NAMALWA (cell line): ENCODE measurements at regions not wholly inside any gene's neighbourhood (a gene's known extent, or its start where the extent isn't known, plus 50 kb on each side); places are given as distances from the start of the nearest gene placed in this dataset.

Source experiments
- DNase-seq: peaks from one replicate; pipeline ENCODE4 v3.0.0-alpha.2; 2015; ENCODE audit warnings: low spot score

DNA sequence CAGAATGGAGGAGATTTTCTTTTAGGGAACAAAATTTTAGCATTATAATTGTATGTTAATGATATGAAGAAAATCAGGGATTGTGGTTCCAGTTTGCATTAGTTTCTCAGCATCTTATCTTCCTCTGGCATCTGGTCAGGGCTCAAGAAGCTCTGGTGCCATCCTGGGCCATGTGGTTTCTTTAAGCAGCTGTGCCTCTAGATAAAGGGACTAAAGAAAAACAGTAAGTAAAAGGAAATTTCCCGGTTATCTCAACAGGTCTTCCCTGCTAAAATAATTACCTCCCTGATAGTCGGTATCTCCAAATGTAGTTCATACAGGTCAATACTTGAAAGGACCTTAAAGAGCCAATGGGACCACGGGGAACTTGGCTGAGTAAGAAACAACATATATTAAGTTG, 375.1 kb upstream of the RBMS3 start:
- no peak for DNase-seq

DNA sequence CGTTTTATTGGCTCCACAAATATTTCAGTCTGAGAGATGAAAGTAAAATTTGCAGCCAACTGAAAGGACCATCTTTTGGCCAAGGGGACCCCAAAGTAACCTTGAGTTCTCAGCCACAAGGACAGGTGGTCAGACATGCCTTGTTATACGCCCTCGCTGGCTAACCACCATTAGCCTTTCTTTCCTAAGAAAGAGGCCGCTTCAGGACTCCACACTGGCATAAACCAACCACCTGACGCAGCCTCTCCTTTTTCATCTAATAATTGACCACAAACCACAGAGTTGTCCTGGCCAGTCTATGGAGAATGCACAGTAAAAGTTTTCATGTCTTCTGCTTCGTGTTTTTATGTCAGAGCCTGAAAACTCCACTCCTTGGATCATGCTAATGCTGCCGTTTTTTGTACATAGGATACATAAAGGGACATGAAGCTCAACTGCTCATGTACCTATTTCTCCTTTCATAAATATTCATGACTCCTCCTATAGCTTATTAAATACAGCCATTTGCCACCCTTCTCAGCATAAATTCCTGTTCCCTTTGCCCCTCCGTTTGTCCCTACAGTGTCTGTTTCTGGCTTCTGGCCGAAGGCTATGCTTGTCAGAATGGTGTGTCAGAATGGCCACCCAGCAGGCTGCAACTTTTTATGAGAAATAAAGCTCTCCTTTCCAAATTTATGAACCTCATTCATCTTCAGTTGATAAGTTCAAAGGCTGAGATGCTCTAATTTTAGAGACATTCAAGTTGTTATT, 374.1 kb upstream of the RBMS3 start:
- no peak for DNase-seq

DNA sequence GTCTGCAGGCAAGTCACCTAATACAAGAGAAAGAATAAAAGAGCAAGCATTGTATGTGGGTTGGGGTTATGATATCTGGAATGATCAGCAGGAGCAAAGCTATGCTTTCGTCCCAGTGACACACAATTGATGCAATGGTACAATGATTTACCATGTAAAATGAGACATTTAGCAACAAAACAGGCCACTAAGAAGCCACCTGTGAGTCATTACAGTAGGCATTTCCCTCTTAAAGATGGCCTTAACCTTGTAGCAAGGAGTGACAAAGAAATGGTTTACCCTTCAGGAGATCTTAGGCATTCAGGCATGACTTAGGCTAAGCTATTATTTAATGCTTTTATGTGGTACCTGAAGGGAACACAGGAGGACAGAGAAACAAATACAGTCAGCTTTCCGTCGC, 373.3 kb upstream of the RBMS3 start:
- DNase-seq = no peak

DNA sequence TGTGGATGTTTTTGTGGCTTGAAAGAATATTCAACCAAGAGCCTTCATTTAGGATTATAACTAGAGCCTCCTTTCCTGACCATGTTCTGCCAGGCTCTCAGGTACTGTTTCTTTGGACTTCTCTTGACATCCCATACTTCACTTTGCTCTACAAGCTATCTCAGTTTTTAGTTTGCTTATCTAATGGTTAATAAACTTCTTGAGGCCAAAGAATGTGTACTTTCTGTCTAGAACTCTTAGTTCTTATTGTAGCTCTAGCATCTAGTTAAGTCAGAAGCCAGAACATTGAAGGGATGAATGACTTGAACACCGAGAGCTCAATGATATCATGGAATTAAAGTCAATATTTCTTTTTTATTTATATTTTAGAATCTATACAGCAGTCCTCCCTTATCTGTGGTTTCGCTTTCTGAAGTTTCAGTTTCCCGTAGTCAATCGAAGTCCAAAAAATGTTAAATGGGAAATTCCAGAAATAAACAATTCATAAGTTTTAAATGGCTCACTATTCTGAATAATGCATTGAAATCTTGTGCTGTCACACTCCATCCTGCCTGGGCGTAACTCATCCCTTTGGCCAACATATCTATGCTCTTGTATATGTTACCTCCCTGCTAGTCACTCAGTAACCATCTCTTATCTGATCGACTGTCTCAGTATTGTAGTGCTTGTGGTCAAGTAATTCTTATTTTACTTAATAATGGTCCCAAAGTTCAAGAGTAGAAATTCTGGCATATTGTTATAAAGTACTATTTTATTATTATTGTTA, 368.6 kb upstream of the RBMS3 start:
- DNase-seq = no peak

DNA sequence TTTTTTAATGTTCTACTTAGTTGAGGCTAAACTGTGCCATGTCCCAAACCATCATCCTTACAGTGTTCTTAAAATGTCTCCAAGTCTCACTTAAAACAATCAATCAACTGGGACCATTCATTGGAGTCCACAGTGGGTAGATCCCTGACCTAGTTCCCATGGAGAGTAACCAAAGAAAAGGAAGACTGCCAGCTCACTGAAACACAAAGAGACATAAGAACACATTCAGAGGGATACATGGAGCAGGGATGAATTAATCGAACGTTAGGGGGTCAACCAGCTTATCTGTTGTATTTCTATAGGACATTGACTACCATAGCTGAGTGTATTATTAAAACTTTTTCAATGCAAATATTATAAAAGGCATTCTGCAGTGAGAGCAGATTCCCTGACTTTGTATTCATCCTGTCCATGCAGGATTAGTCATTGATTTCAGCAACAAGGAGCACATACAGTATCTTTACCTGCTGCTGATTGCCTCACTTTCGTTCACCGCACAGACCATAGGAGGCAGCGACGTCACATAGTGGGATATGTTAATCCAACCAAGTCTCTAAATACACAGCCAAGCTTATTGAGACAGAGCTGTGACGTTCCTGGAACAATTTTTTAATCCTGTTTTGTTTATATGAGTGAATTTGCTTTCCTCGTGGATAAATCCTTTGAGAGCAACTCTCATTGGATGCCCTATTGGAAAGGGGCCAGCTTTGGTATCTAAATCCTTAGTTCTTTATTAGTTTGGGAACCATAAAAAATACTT, 364.9 kb upstream of the RBMS3 start:
- no peak for DNase-seq

DNA sequence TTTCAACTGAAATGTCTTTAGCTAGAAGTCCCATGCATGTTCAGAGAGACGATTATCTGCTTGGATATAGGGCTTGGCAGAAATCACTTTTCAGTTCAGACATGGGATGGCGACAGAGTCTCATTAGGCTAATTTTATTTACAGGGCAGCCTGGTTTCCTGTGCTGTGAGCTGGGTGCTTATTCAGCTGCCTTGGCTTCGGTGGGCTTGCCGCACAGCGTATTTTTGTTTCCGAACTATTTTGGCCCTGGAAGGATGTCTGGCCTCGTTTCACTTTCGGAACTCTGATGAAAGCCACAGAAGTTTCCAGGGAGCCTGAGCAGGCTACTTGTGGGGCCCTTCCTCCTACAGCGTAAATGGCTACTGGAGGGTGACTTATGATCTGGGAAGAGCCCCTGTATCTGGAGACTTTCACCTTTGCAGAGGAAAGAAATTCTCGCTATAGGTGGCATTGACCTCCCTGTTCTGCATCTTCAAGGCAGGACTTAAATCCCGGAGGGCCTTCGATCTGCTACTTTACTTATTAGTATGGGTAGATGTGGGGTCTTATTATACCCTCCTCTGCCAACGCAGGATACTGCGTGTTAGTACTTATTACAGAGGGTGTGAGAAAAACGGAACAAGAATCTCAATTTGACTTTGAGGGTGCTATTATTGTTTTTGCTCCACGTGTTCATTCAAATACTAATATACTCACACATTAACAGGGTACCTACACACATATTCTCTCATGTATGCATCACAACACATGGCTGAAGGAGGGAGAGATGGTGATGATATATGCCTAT, 364.0 kb upstream of the RBMS3 start:
- peak; percentile 69 for DNase-seq

DNA sequence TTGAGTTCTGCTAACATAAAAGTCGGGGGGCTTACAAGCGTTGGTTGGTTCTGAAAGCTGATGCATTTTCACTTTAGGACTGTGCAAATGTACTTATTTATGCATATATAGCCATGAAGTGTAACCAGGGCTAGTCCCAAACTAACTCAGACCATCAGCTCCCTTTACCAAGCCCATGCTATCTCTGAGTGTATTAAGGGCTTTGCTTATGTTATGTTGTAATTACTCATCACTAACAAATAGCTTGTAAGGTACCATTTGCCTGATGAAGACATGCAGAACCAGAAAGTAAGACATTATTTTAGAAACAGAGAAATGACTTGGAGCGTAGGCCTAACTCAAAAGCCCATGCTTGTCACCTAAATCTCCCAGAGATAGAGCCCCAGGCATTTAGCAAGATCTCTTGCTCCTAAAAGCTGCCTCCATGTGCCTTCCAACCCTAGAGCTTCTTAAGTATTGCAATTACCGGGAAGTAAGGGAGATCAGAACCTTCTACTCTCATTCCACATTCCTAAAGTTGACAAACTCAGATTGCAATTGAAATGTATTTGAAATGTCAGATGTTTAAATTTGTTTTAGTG, 362.9 kb upstream of the RBMS3 start:
- DNase-seq = no peak

DNA sequence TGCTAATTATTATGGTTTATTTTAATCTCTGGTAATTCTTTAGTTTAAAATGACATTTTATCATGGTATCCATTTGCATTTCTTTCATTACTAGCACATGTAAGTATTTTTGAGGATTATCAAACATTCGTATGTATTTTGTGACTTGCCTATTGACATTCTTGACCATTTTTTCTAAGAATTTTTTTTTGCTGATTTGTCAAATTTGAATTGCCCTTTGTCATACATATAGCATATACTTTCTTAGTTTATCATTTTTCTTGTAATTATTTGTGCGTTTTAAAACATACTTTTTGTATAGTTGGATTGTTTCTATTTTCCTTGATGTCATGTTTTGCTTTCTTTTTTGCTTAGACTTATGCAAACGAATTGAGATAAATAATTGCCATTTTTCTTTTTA, 358.5 kb upstream of the RBMS3 start:
- no peak for DNase-seq

DNA sequence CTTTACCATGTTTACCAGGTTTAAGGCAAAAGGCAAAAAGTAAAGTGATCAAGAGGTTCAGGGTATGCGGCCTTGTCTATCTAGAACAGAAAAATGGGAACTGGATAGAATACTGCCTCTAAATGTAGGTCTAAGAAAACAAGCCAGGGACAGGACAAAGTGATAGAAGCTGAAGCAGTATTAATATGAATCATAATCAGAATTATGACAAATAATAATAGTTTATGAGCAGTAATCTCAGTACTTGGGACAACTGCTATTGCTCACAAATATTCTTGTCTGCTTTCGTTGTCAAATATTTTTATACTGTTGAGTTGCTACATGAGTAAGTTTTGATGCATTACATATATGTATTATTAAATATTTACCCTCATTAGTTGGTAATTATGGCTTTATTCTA, 356.9 kb upstream of the RBMS3 start:
- no peak for DNase-seq

DNA sequence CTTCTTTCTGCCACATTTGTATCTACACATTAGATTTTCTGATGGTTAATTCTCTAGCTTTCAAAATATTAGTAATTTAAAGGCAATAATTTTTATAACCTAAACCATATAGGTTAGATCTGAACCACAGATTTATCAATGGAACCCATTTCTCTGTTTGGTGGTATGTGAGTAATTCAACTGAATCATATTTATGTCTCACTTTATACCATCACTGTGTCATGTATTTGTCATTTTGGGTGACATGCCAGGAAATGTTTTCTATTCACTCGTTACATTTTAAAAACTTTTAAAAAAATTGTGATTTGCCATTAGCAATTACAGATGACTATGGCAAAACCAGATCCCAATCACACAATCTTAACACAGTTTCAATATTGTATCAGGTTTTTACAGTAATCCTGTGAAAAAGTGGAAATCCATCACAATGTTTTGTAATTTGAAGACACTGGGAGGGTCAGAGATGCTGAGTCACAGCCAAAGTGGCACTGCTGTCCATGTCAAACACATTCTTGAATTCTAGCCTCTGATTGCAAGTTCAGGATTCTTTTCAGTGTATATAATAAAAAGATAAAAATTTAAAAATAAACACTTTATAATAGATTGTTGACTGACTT, 356.0 kb upstream of the RBMS3 start:
- DNase-seq = no peak

DNA sequence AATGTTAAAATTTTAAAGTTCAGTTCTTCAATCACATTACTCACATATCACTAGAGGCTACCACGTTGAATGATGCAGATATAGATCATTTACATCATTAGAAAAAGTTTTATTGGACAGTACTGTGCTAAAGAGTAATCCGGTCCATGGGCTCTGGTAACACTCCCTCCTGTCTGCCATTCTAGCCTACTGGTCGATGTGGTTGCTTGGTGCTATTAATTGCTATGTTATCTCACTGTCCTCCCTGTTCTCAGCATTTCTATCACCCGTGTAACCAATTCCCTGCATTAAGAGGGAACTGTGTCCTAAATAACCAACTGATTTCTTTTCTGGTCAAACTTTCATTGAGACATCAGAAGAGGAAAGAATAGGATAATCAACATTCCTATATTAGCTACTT, 347.5 kb upstream of the RBMS3 start:
- DNase-seq = no peak

DNA sequence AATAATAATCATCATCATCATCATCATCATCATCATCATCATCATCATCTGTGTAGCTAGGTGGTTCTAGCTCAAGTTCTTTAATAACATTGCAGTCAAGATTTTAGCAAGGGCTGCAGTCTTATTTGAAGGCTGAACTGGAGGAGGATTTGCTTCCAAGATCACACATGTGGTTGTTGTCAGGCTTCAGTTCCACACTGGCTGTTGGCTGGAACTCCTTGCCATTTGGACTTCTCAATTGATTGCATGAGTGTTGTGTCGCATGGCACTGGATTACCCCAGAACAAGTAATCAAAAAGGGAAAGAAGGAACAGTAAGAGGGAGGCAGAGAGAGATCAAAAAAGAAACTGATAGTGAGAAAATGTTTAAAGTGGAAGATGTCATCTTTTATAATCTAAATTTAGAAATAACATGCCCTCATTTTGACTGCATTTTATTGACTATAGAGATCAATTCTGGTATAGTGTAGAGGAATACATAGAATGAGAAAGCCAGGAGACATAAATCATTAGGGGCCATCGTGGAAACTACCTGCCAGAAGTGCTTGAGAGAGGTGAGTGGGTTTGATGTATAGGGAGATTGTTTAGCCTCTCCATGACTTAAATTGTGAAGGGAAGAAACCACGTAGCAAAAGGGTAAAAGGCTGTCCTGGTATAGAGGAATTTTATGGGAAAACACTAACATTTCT, 346.6 kb upstream of the RBMS3 start:
- no peak for DNase-seq

DNA sequence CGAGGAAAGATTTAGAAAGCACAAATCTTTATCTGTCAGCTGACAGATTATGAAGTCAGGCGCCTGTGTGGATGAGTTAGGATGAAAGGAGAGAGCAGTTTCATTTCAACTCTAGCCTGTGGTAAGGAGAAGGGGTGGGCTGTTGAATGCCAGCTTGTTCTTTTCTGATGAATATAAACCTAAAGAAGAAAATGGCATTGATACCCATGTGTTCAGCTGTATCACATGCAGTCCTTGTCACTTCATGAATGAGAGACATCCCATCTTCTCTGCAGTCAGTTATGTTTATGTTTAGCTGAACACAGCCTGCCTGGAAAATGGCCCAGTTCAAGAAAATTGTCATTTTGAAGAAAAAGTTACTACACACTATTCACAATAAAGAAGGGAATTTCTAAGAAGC, 345.7 kb upstream of the RBMS3 start:
- no peak for DNase-seq

DNA sequence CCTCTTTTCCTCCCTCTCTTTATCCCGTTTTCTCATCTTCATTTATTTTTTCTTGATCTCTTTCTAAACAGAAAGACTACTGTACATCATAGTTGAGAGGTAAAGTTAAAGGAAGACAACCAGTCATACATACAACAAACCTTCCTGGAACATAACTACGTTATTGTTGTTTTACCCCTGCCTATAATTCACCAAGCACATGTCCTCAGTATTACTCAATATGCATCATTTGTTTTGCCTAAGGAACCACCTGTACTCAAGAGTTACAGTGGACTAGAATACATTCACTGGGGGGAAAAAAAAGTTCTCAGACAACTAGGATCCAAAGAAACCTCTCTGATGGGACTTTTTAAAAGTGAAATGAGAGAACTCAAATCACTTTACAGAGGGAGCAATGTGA, 344.7 kb upstream of the RBMS3 start:
- no peak for DNase-seq

DNA sequence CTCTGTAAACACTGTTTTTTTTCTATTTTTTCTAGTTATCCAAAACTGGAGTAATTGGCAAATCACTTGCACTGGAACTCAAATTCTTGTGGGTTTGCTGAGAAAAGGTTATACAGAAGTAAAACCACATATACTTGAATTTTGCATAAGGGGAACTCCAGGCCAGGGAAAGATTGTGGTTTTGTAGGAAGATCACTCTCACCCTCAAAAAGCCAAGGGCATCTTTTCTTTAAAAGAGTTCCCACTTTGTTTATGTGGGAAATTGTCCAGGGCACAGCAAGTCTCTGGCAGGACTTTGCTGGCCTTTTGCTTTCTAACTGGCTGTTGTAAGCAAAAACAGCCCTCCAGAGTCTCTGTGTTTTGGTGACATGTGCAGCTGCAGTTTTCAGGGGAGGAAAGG, 340.3 kb upstream of the RBMS3 start:
- DNase-seq = peak; percentile 43

DNA sequence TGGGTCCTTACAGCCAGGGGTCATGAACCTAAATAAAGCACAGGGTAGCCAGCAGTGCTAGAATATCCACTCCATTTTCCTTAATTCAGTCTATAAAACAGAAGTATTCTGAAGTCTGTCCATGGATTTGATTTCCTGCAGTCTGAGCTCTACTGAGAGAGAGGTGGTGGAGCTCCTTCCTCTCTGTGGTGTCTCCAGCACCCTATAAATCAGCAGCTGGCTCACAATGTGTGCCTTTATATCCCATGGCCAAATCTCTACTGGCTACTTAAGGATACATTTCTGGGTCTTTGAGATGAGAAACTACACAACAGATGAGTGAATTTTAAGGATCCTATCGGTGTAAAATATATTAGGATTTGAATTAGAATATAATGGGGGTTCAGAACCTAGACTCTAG, 339.9 kb upstream of the RBMS3 start:
- no peak for DNase-seq

DNA sequence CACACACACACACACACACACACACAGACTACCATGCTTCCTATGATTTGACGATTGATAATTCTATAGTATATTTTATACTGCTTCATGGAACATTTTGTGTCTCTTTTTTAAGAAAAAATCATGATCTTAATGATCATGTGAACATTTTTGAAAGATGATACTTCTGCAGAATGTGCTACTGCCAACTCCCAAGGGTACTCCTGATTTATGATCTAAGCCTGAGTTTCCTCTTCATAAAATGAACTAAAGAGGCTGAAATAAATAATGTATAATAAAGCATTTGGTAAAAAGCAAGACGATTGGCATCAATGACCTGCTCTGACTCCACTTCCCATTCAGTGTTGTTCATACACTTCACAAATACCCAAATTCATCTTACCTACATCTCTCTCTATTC, 333.8 kb upstream of the RBMS3 start:
- DNase-seq = no peak

DNA sequence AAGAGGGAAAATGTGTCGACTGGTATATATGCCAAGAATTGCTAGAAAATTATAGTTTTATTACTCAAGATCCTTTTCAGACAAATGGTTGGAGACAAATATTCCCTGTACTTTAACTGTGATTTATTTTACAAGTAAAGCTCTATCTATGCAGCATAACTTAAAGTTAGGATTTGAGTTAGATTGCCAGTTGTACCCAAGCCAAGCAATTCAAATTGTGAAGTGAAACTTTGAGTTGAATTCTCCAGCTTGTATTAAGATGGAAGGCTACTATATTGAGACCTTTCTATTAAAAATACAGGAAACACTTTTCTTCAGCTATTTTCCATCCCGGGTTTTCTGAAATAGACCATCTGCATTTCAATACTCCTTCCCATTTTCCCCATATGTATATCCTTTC, 333.1 kb upstream of the RBMS3 start:
- no peak for DNase-seq

DNA sequence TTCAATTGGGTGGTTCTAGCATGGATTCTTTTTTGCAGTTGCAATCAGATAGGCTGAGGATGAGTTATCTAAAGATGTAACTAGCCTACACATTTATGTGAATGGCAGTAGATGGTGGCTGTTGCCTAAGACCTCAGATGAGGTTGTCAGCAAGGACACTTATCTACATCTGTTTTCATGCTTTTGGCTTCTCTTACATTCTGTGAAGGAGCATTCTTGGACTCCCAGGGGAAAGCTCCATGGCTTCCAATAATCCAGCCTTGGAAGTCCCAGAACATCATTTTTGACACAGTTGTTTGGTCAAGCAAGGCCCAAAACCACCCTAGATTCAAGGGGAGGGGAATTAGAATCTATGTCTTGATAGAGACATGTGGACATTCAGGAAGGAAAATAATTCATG, 332.2 kb upstream of the RBMS3 start:
- no peak for DNase-seq

DNA sequence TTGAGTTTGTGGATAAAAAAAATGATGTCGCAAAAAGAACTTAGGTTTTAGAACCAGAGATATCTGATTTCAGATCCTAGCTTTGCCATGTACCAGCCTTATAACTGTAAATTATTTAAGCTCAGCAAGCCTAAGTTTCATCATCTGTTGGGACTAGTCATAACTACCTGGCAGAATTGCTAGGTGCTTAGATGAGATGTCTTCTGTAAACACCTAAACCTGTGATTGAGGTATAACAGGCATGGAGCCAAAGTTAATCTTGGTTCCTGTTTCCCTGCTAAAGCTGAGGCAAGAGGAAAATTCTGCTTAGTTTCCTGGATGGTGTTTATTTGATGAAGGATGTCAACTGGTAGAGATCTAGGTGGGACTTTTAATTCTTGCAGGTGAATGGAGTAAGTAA, 331.3 kb upstream of the RBMS3 start:
- DNase-seq = no peak

DNA sequence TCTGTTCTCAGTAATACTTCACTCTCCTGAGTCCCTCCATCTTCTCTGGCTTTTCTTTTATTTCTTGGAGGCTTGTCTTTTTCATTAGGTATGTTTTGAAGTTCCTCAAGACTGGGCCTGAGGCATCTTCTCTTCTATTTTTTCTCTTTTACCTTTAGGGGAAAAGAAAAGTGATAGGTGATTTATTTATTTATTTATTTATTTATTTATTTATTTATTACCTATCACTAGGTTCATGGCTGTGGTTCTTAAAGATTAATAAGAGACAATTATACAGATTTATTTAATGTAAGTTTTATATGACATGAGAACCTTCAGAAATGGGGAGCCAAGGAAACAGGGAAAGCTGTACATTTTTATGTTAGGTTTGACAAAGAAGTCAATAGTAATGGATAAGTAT, 330.3 kb upstream of the RBMS3 start:
- no peak for DNase-seq
